Panc1 (cell line): ENCODE measurements at regions not wholly inside any gene's neighbourhood (a gene's known extent, or its start where the extent isn't known, plus 50 kb on each side); places are given as distances from the start of the nearest gene placed in this dataset.

ENCODE experiments used
- ATAC-seq: fragments of 200-7000 bp; cut with Tn5 transposase; 2 replicates; pipeline ENCODE4 v1.9.1; 2020; ENCODE audit warnings: mild to moderate bottlenecking, moderate library complexity
- BruUV-seq: library from RNA; stranded (reverse); fragments of 400-500 nt; replicated peaks from 2 replicates; lab custom pipeline; 2021; lab: Mats Ljungman, UMichigan
- CTCF ChIA-PET: fragments of 300-600 bp; sonication (Branson Sonifier 250); formaldehyde crosslinking; loops from one replicate; lab custom pipeline; 2022; ENCODE audit warnings: antibody characterized with exemption; lab: Charles Lee
- POLR2A ChIA-PET: fragments of 300-600 bp; sonication (Branson Sonifier 250); formaldehyde crosslinking; loops from one replicate; lab custom pipeline; 2022; ENCODE audit warnings: antibody characterized with exemption; lab: Charles Lee
- DNase-seq: peaks from one replicate; pipeline ENCODE4 v3.0.0-alpha.2; 2010; ENCODE audit warnings: low read depth, low spot score
- H3K27ac ChIP-seq: 2 replicates; pipeline ENCODE4 v1.5.1; 2011; ENCODE audit warnings: mild to moderate bottlenecking, low read length, inconsistent platforms
- H3K27me3 ChIP-seq: fragments of 200-500 bp; sonication (Bioruptor generic); 2 replicates; pipeline ENCODE4 v1.6.0; 2014; ENCODE audit warnings: low read length, inconsistent platforms; ENCODE audit not compliant: control insufficient read depth, insufficient read depth
- H3K36me3 ChIP-seq: fragments of 200-500 bp; sonication (Bioruptor generic); 2 replicates; pipeline ENCODE4 v1.5.1; 2014; ENCODE audit warnings: inconsistent platforms, mild to moderate bottlenecking, low read length, moderate library complexity; ENCODE audit not compliant: control insufficient read depth, insufficient read depth
- H3K4me1 ChIP-seq: 2 replicates; pipeline ENCODE4 v1.5.1; 2011; ENCODE audit warnings: inconsistent platforms, mild to moderate bottlenecking, low read length, moderate library complexity; ENCODE audit not compliant: control insufficient read depth, insufficient read depth
- H3K4me3 ChIP-seq, 2 experiments: 2 replicates each; pipeline ENCODE4 v1.5.1; 2011 to 2012; ENCODE audit warnings: low read depth in 2 of 2, low read length in 2 of 2, mild to moderate bottlenecking in 2 of 2, inconsistent platforms in 1 of 2, moderate library complexity in 1 of 2
- H3K9me3 ChIP-seq: fragments of 200-500 bp; sonication (Bioruptor generic); 2 replicates; pipeline ENCODE4 v1.5.1; 2014; ENCODE audit warnings: low read depth, mild to moderate bottlenecking, inconsistent platforms, low read length, moderate library complexity; ENCODE audit not compliant: control insufficient read depth, insufficient read depth
- CTCF ChIP-seq: fragments of 450-650 bp; IDR thresholded peaks from 2 replicates; pipeline ENCODE4 v1.5.1; 2017; ENCODE audit warnings: mild to moderate bottlenecking
- POLR2AphosphoS5 ChIP-seq: IDR thresholded peaks from 2 replicates; pipeline ENCODE4 v1.6.1; 2012; ENCODE audit warnings: mild to moderate bottlenecking, low read depth, low read length, moderate library complexity
- SIN3A ChIP-seq: IDR thresholded peaks from 2 replicates; pipeline ENCODE4 v1.6.1; 2012; ENCODE audit warnings: low read depth, mild to moderate bottlenecking, low read length, moderate library complexity, borderline replicate concordance; ENCODE audit not compliant: insufficient read depth
- TCF7L2 ChIP-seq: IDR thresholded peaks from 2 replicates; pipeline ENCODE4 v1.6.1; 2011; ENCODE audit warnings: mild to moderate bottlenecking, low read depth, low read length, inconsistent platforms
- in situ Hi-C: cut with HindIII; loops from 2 replicates; pipeline ENCODE4 v1.10.0; 2016; ENCODE audit warnings: low sequenced_read_pairs, low pct_unique_long_range_greater_than_20kb
- intact Hi-C: fragments of 100-400 bp; cut with micrococcal nuclease; formaldehyde crosslinking; loops from one replicate; pipeline ENCODE4 v1.10.0; 2022; ENCODE audit not compliant: unreplicated experiment
- TF ChIP-seq, protein P1 (sequence below), 2 experiments: IDR thresholded peaks; 2 replicates each; pipeline ENCODE4 v1.6.1; 2011 to 2012; ENCODE audit warnings: low read depth in 2 of 2, control low read depth in 1 of 2, low read length in 1 of 2, mild to moderate bottlenecking in 1 of 2, moderate library complexity in 1 of 2; ENCODE audit not compliant: insufficient read depth in 1 of 2

DNA sequence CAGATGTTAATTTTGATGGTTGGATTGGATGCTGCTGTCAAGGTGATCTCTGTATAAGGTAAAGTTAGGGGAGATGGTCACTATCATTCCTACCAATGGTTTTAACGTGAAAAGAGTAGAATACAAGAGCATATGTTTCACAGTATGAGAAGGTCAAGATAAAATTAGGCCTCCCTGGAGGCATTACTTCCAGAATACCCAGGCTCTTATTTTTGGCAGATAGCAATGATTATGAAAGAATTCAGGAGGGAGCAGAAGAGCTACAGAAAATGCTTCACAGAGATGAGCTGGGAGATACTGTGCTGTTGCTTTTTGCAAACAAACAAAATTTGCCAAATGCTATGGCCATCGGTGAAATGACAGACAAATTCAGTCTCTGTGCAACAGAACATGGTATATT, 547.5 kb upstream of the SPRY2 start:
- Histone ChIP-seq H3K27me3 (no peaks in the 10 kb centered on the region), H3K36me3 (no peaks in the 10 kb centered on the region), H3K4me3 (no peak overlapping the region), H3K27ac (no peak overlapping the region), H3K9me3 (no peaks in the 10 kb centered on the region), H3K4me1 (no peaks in the 10 kb centered on the region)
- POLR2A ChIA-PET: no interaction called here
- CTCF ChIA-PET: no interaction called here
- ATAC-seq (no peak), DNase-seq (no peak)
- in situ Hi-C loops (no loop called here), intact Hi-C loops (no loop called here)
- no TSS peak for BruUV-seq
- no peak for TF ChIP-seq POLR2AphosphoS5
- TF ChIP-seq, protein P1, sequence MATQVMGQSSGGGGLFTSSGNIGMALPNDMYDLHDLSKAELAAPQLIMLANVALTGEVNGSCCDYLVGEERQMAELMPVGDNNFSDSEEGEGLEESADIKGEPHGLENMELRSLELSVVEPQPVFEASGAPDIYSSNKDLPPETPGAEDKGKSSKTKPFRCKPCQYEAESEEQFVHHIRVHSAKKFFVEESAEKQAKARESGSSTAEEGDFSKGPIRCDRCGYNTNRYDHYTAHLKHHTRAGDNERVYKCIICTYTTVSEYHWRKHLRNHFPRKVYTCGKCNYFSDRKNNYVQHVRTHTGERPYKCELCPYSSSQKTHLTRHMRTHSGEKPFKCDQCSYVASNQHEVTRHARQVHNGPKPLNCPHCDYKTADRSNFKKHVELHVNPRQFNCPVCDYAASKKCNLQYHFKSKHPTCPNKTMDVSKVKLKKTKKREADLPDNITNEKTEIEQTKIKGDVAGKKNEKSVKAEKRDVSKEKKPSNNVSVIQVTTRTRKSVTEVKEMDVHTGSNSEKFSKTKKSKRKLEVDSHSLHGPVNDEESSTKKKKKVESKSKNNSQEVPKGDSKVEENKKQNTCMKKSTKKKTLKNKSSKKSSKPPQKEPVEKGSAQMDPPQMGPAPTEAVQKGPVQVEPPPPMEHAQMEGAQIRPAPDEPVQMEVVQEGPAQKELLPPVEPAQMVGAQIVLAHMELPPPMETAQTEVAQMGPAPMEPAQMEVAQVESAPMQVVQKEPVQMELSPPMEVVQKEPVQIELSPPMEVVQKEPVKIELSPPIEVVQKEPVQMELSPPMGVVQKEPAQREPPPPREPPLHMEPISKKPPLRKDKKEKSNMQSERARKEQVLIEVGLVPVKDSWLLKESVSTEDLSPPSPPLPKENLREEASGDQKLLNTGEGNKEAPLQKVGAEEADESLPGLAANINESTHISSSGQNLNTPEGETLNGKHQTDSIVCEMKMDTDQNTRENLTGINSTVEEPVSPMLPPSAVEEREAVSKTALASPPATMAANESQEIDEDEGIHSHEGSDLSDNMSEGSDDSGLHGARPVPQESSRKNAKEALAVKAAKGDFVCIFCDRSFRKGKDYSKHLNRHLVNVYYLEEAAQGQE (IDR thresholded peaks at IDR 0.05; ENCODE audit: insufficient read depth in 1 of 2, low read depth in 2 of 2, low read length in 1 of 2): no peak
- TF ChIP-seq SIN3A: no peak
- no peak for TF ChIP-seq TCF7L2
- TF ChIP-seq CTCF: no peak

GRCh38 chr13:80884056-80884785, 543.3 kb upstream of the SPRY2 start:
- TF ChIP-seq SIN3A (no peak), TCF7L2 (no peak)
- POLR2A ChIA-PET: no interaction called here
- Histone ChIP-seq H3K9me3 (no peaks in the 10 kb centered on the region), H3K4me1 (no peaks in the 10 kb centered on the region), H3K4me3 (no peak overlapping the region), H3K27me3 (no peaks in the 10 kb centered on the region), H3K36me3 (no peaks in the 10 kb centered on the region), H3K27ac (no peak overlapping the region)
- no peak for ATAC-seq
- no peak for DNase-seq
- in situ Hi-C loops (no loop called here), intact Hi-C loops (no loop called here)
- CTCF ChIA-PET: no interaction called here
- no TSS peak for BruUV-seq

- no peak for ATAC-seq
- TF ChIP-seq POLR2AphosphoS5: no peak
- TF ChIP-seq, protein P1 (IDR thresholded peaks at IDR 0.05; ENCODE audit: insufficient read depth in 1 of 2, low read depth in 2 of 2, low read length in 1 of 2): no peak
- no peak for TF ChIP-seq SIN3A
- no peak for TF ChIP-seq CTCF
- no peak for TF ChIP-seq TCF7L2
Measured at GRCh38 chr13:80883545-80883944, 542.6 kb upstream of the SPRY2 start.

More at GRCh38 chr13:80883545-80883944, 542.6 kb upstream of the SPRY2 start:
- no TSS peak for BruUV-seq
- DNase-seq: no peak
- Histone ChIP-seq H3K4me3 (no peak overlapping the region), H3K27ac (no peak overlapping the region), H3K9me3 (no peaks in the 10 kb centered on the region), H3K27me3 (no peaks in the 10 kb centered on the region), H3K4me1 (no peaks in the 10 kb centered on the region), H3K36me3 (no peaks in the 10 kb centered on the region)
- in situ Hi-C loops: no loop called here
- POLR2A ChIA-PET: no interaction called here
- CTCF ChIA-PET: no interaction called here
- intact Hi-C loops: no loop called here
